Upper lobe of right lung (tissue), 1 donor: ENCODE measurements at regions not wholly inside any gene's neighbourhood (a gene's known extent, or its start where the extent isn't known, plus 50 kb on each side); places are given as distances from the start of the nearest gene placed in this dataset.

Source experiments
- ATAC-seq: fragments of 200-7000 bp; cut with Tn5 transposase; one replicate; pipeline ENCODE4 v1.9.1; 2020; ENCODE audit warnings: mild to moderate bottlenecking, moderate library complexity
- DNase-seq: peaks from one replicate; pipeline ENCODE4 v3.0.0-alpha.2; 2020
- H3K27ac ChIP-seq: fragments of 200-600 bp; one replicate; pipeline ENCODE4 v1.8.0; 2022
- H3K27me3 ChIP-seq: fragments of 200-600 bp; one replicate; pipeline ENCODE4 v1.8.0; 2022; ENCODE audit warnings: mild to moderate bottlenecking
- H3K36me3 ChIP-seq: fragments of 200-600 bp; one replicate; pipeline ENCODE4 v1.8.0; 2022
- H3K4me1 ChIP-seq: fragments of 200-600 bp; one replicate; pipeline ENCODE4 v1.8.0; 2022
- H3K4me3 ChIP-seq: fragments of 200-600 bp; one replicate; pipeline ENCODE4 v1.8.0; 2022; ENCODE audit warnings: mild to moderate bottlenecking
- H3K9me3 ChIP-seq: fragments of 200-600 bp; one replicate; pipeline ENCODE4 v1.8.0; 2022
- intact Hi-C: fragments of 100-400 bp; cut with DNase I; formaldehyde crosslinking; loops from one replicate; pipeline ENCODE4 v1.11.0; 2022
- TF ChIP-seq, protein P1 (sequence below): fragments of 200-600 bp; IDR thresholded peaks from one replicate; pipeline ENCODE4 v1.8.0; 2022; ENCODE audit warnings: antibody characterized with exemption
- donor health status: DM: no; HTN: yes; CAD: no; lungs with severe emphysema.

DNA sequence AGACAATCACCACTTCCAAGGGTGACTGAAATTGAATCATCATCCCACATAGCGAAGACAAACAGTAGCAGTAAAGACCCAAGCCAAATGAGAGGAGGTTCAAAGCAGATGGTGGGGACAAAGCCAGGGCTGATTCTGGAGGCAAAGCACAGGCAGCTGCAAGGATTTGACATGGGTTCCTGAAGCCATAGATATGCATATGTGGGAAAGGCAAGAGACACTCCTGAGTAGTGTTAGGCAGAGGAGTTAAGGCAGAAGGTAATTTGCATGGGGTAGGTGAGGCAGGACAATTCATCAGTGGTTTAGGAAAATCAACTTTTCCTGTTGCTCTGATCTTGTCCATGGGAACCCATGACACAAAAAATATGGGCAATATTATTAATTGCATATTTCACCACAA is 462.8 kb downstream of the FAM181B start:
- Histone ChIP-seq H3K4me1 (no peaks in the 10 kb centered on the region), H3K9me3 (no peaks in the 10 kb centered on the region), H3K36me3 (no peaks in the 10 kb centered on the region), H3K27me3 (no peaks in the 10 kb centered on the region), H3K4me3 (no peak overlapping the region), H3K27ac (no peak overlapping the region)
- DNase-seq (no peak), ATAC-seq (no peak)
- intact Hi-C loops, result no loop called here
- TF ChIP-seq, protein P1, sequence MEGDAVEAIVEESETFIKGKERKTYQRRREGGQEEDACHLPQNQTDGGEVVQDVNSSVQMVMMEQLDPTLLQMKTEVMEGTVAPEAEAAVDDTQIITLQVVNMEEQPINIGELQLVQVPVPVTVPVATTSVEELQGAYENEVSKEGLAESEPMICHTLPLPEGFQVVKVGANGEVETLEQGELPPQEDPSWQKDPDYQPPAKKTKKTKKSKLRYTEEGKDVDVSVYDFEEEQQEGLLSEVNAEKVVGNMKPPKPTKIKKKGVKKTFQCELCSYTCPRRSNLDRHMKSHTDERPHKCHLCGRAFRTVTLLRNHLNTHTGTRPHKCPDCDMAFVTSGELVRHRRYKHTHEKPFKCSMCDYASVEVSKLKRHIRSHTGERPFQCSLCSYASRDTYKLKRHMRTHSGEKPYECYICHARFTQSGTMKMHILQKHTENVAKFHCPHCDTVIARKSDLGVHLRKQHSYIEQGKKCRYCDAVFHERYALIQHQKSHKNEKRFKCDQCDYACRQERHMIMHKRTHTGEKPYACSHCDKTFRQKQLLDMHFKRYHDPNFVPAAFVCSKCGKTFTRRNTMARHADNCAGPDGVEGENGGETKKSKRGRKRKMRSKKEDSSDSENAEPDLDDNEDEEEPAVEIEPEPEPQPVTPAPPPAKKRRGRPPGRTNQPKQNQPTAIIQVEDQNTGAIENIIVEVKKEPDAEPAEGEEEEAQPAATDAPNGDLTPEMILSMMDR, result no peak

DNA sequence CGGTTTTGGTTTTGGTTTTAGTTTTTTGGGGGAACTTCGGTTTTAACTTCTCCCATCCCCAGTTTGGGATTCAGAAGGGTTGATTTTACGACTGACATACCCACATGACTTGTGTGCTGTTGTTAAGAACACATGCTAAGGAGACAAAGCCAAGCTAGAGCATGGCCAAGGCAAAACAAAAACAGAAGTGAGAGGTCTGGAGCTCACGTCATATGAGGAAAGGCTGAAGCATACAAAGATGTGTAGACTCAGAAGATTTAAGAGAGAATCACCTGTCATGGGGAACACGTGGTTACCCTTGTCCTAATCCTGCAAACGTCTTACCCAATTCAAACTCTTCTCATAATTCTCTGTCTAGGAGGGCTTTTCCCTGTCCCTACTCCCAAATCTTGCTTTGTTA is 465.0 kb downstream of the FAM181B start:
- no peaks in the 10 kb centered on the region for H3K36me3 ChIP-seq
- ATAC-seq (no peak), DNase-seq (no peak)
- TF ChIP-seq, protein P1, result no peak
- H3K9me3 ChIP-seq, result no peaks in the 10 kb centered on the region
- no peak overlapping the region for H3K4me3 ChIP-seq
- H3K4me1 ChIP-seq, result no peaks in the 10 kb centered on the region
- no peak overlapping the region for H3K27ac ChIP-seq
- no peaks in the 10 kb centered on the region for H3K27me3 ChIP-seq
- intact Hi-C loops, result no loop called here

DNA sequence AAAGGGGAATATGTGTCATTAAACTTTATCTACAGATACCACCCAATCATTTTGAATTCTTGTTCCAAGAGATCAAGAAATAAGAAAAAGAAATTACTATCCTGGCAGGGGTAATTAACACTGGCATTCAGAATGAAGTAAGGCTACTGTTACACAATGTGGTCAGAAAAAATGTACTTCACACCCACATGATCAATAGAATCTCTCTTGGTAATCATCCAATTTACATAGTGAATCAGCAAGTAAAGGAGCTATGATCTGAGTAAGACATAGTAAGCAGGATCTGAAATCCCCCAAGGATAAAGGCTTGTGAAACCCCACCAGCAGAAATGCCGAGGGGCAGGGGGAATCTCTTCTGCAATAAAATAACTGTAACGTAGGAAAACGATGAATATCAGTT is 466.5 kb downstream of the FAM181B start:
- no peaks in the 10 kb centered on the region for H3K4me1 ChIP-seq
- ATAC-seq (no peak), DNase-seq (no peak)
- H3K27ac ChIP-seq, result no peak overlapping the region
- no peaks in the 10 kb centered on the region for H3K36me3 ChIP-seq
- intact Hi-C loops, result no loop called here
- H3K27me3 ChIP-seq, result no peaks in the 10 kb centered on the region
- H3K4me3 ChIP-seq, result no peak overlapping the region
- H3K9me3 ChIP-seq, result no peaks in the 10 kb centered on the region
- TF ChIP-seq, protein P1, result no peak

DNA sequence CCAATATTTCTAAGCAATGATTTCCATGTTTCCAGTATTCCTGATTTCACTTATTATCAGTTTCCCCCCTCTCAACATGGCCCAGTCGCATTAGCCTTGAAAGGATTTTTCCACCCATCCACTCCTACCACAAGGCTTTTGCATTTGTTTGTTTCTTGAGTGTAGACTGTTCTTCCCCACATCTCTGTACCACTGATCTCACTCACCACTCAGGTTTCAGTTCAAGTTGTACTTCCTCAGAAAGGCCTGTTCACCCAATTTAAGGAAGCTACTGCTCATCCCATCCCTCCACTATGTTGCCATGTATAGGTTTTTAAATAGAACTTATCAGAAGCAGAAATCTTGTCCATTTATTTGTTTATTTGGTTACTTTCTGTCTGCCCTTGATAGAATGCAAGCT is 472.3 kb downstream of the FAM181B start:
- no peak for ATAC-seq
- H3K36me3 ChIP-seq, result no peaks in the 10 kb centered on the region
- H3K4me1 ChIP-seq, result no peaks in the 10 kb centered on the region
- no peaks in the 10 kb centered on the region for H3K27me3 ChIP-seq
- no peak for DNase-seq
- intact Hi-C loops, result no loop called here
- H3K27ac ChIP-seq, result no peak overlapping the region
- no peak overlapping the region for H3K4me3 ChIP-seq
- TF ChIP-seq, protein P1, result no peak
- H3K9me3 ChIP-seq, result no peaks in the 10 kb centered on the region

DNA sequence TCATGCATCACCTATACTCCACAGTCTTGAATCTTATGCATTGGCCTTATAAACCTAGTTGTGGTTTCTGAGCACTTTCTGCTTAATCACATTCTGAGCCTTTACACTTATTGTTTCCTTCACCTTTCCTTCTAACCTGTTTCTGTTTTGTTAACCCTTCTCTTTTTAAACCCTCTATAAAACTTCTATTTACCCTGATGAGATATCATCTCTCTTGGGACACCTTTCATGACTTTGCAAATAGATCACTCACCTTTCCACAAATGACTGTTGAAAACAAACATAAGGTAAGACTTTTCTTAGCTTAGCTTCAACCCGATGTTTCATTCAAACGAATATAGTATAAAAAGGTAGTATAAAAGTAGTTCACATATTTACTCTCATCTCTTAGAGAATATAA is 483.6 kb downstream of the FAM181B start:
- TF ChIP-seq, protein P1, result no peak
- Histone ChIP-seq H3K27ac (no peak overlapping the region), H3K9me3 (no peaks in the 10 kb centered on the region), H3K4me3 (no peak overlapping the region), H3K4me1 (no peaks in the 10 kb centered on the region), H3K36me3 (no peaks in the 10 kb centered on the region), H3K27me3 (no peaks in the 10 kb centered on the region)
- intact Hi-C loops, result no loop called here
- no peak for ATAC-seq
- no peak for DNase-seq

DNA sequence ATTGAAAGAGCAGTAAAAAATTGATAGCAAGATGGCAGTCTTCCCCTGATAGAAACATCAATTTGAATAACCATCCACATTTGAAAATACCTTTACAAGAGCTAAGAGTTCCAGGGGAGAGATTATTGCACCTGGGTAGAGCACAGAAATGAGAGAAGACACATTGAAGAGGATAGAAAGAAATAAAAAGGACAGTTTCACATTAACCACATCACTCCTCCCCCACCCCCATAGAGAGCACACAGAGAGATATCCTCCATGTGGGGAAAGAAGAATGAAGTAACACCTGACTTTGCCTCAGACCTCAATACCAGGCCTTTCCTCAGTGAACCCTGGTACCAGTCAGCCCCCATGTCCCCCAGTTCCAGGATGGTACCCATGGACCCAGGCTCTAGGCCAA is 486.7 kb downstream of the FAM181B start:
- no peak overlapping the region for H3K4me3 ChIP-seq
- no peaks in the 10 kb centered on the region for H3K27me3 ChIP-seq
- no peaks in the 10 kb centered on the region for H3K36me3 ChIP-seq
- ATAC-seq (no peak), DNase-seq (no peak)
- TF ChIP-seq, protein P1, result no peak
- no peak overlapping the region for H3K27ac ChIP-seq
- H3K9me3 ChIP-seq, result no peaks in the 10 kb centered on the region
- intact Hi-C loops, result no loop called here
- no peaks in the 10 kb centered on the region for H3K4me1 ChIP-seq
